SK-N-SH treated with all-trans-retinoic acid at 6 μM for 48 hours (cell line): ENCODE measurements at regions not wholly inside any gene's neighbourhood (a gene's known extent, or its start where the extent isn't known, plus 50 kb on each side); places are given as distances from the start of the nearest gene placed in this dataset.

Source experiments
- ATAC-seq: fragments of 200-7000 bp; cut with Tn5 transposase; 3 replicates; pipeline ENCODE4 v1.9.1; 2020; ENCODE audit warnings: mild to moderate bottlenecking, moderate library complexity
- ARNTL ChIP-seq: fragments of 450-650 bp; formaldehyde crosslinking; IDR thresholded peaks from 2 replicates; pipeline ENCODE4 v1.5.0; 2020; ENCODE audit warnings: low read depth, mild to moderate bottlenecking, moderate library complexity, borderline replicate concordance
- BACH2 ChIP-seq: fragments of 250-450 bp; sonication (Bioruptor Pico); IDR thresholded peaks from 2 replicates; pipeline ENCODE4 v1.9.0; 2021; ENCODE audit warnings: mild to moderate bottlenecking, borderline replicate concordance
- CSDC2 ChIP-seq: fragments of 250-450 bp; sonication (Bioruptor Pico); IDR thresholded peaks from 2 replicates; pipeline ENCODE4 v1.5.0; 2020; ENCODE audit warnings: mild to moderate bottlenecking, moderate library complexity
- CSRNP3 ChIP-seq: fragments of 250-450 bp; sonication (Bioruptor Pico); IDR thresholded peaks from 2 replicates; pipeline ENCODE4 v1.5.1; 2021; ENCODE audit warnings: mild to moderate bottlenecking, moderate library complexity
- ESRRG ChIP-seq: fragments of 250-450 bp; sonication (Bioruptor Pico); IDR thresholded peaks from 2 replicates; pipeline ENCODE4 v1.6.1; 2021; ENCODE audit warnings: mild to moderate bottlenecking
- ISL1 ChIP-seq: fragments of 250-450 bp; sonication (Bioruptor Pico); IDR thresholded peaks from 2 replicates; pipeline ENCODE4 v2.1.2; 2022; ENCODE audit warnings: mild to moderate bottlenecking, moderate library complexity
- OSR1 ChIP-seq: fragments of 250-450 bp; sonication (Bioruptor Pico); IDR thresholded peaks from 2 replicates; pipeline ENCODE4 v1.8.0; 2022; ENCODE audit warnings: moderate library complexity, mild to moderate bottlenecking, inconsistent platforms
- PPARA ChIP-seq: fragments of 250-450 bp; sonication (Bioruptor Pico); IDR thresholded peaks from 2 replicates; pipeline ENCODE4 v1.5.0; 2020; ENCODE audit warnings: mild to moderate bottlenecking, borderline replicate concordance
- RARB ChIP-seq: fragments of 250-450 bp; sonication (Bioruptor Pico); IDR thresholded peaks from 2 replicates; pipeline ENCODE4 v1.8.0; 2021; ENCODE audit warnings: mild to moderate bottlenecking, moderate library complexity
- SNAI2 ChIP-seq: fragments of 250-450 bp; sonication (Bioruptor Pico); IDR thresholded peaks from 2 replicates; pipeline ENCODE4 v1.5.0; 2020; ENCODE audit warnings: mild to moderate bottlenecking, moderate library complexity
- TCF4 ChIP-seq: fragments of 250-450 bp; sonication (Bioruptor Pico); IDR thresholded peaks from 2 replicates; pipeline ENCODE4 v1.8.0; 2021; ENCODE audit warnings: mild to moderate bottlenecking, moderate library complexity, borderline replicate concordance
- TSHZ2 ChIP-seq: fragments of 250-450 bp; sonication (Bioruptor Pico); IDR thresholded peaks from 2 replicates; pipeline ENCODE4 v1.5.0; 2020; ENCODE audit warnings: mild to moderate bottlenecking, moderate library complexity
- ZC3H10 ChIP-seq: fragments of 250-450 bp; sonication (Bioruptor Pico); IDR thresholded peaks from 2 replicates; pipeline ENCODE4 v1.5.1; 2021; ENCODE audit warnings: mild to moderate bottlenecking, moderate library complexity
- ZFP3 ChIP-seq: fragments of 250-450 bp; sonication (Bioruptor Pico); IDR thresholded peaks from 2 replicates; pipeline ENCODE4 v1.5.0; 2020; ENCODE audit warnings: mild to moderate bottlenecking, moderate library complexity
- ZFP30 ChIP-seq: fragments of 450-650 bp; formaldehyde crosslinking; IDR thresholded peaks from 2 replicates; pipeline ENCODE4 v1.5.0; 2022; ENCODE audit warnings: mild to moderate bottlenecking, moderate library complexity
- ZNF70 ChIP-seq: fragments of 450-650 bp; formaldehyde crosslinking; IDR thresholded peaks from 2 replicates; pipeline ENCODE4 v1.5.0; 2020; ENCODE audit warnings: mild to moderate bottlenecking, moderate library complexity
- TF ChIP-seq, protein P1 (sequence below): fragments of 250-450 bp; sonication (Bioruptor Pico); IDR thresholded peaks from 2 replicates; pipeline ENCODE4 v1.5.1; 2020; ENCODE audit warnings: low read depth, mild to moderate bottlenecking, moderate library complexity
- TF ChIP-seq, protein P2 (sequence below): fragments of 250-450 bp; sonication (Bioruptor Pico); IDR thresholded peaks from 2 replicates; pipeline ENCODE4 v1.8.0; 2021; ENCODE audit warnings: low read depth, mild to moderate bottlenecking, moderate library complexity, borderline replicate concordance
- TF ChIP-seq, protein P3 (sequence below): fragments of 250-450 bp; sonication (Bioruptor Pico); IDR thresholded peaks from 2 replicates; pipeline ENCODE4 v1.8.0; 2020; ENCODE audit warnings: mild to moderate bottlenecking, moderate library complexity, borderline replicate concordance

GRCh38 chr6:68040312-68040778, 594.7 kb upstream of the ADGRB3 start:
- TF ChIP-seq BACH2: no peak
- no peak for TF ChIP-seq RARB (CRISPR knock-in tag)
- TF ChIP-seq, protein P1, sequence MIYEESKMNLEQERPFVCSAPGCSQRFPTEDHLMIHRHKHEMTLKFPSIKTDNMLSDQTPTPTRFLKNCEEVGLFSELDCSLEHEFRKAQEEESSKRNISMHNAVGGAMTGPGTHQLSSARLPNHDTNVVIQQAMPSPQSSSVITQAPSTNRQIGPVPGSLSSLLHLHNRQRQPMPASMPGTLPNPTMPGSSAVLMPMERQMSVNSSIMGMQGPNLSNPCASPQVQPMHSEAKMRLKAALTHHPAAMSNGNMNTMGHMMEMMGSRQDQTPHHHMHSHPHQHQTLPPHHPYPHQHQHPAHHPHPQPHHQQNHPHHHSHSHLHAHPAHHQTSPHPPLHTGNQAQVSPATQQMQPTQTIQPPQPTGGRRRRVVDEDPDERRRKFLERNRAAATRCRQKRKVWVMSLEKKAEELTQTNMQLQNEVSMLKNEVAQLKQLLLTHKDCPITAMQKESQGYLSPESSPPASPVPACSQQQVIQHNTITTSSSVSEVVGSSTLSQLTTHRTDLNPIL (CRISPR knock-in tag): no peak
- TF ChIP-seq, protein P2, sequence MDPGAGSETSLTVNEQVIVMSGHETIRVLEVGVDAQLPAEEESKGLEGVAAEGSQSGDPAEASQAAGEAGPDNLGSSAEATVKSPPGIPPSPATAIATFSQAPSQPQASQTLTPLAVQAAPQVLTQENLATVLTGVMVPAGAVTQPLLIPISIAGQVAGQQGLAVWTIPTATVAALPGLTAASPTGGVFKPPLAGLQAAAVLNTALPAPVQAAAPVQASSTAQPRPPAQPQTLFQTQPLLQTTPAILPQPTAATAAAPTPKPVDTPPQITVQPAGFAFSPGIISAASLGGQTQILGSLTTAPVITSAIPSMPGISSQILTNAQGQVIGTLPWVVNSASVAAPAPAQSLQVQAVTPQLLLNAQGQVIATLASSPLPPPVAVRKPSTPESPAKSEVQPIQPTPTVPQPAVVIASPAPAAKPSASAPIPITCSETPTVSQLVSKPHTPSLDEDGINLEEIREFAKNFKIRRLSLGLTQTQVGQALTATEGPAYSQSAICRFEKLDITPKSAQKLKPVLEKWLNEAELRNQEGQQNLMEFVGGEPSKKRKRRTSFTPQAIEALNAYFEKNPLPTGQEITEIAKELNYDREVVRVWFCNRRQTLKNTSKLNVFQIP (CRISPR knock-in tag): no peak
- no peak for TF ChIP-seq SNAI2 (CRISPR knock-in tag)
- no peak for TF ChIP-seq ZFP30 (CRISPR knock-in tag)
- TF ChIP-seq CSDC2 (CRISPR knock-in tag): no peak
- TF ChIP-seq ISL1 (CRISPR knock-in tag): no peak
- no peak for TF ChIP-seq TSHZ2 (CRISPR knock-in tag)
- no peak for TF ChIP-seq ZC3H10 (CRISPR knock-in tag)
- TF ChIP-seq PPARA (CRISPR knock-in tag): no peak
- TF ChIP-seq ZFP3 (CRISPR knock-in tag): no peak
- TF ChIP-seq ARNTL: no peak

DNA sequence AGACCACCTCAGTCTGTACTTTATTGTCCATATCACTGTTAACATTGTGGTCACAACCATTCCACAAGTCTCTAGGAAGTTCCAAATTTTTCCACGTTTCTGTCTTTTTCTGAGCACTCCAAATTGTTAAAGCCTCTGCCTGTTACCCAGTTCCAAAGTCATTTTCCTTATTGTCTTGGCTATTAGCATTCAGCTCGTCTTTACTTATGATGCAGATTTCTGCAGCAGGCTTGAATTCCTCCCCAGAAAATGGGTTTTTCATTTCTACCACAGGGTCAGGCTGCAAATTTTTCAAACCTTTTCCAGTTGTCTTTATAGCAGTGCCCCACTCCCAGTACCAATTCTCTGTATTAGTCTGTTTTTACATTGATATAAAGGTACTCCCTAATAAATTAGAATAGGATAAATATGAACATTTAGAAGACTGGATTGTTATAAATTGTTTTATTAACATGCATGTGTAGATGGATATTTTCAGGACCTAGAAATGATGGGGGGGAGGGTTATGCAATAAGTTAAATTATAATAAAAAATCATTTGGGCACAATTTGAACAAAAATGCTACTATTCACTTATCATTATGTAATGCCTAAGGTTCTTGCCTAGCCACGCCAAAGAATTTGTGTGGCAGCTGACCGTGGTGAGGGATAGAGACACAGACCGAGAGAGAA, 595.3 kb upstream of the ADGRB3 start:
- ATAC-seq: no peak
- TF ChIP-seq, protein P2 (CRISPR knock-in tag): no peak
- TF ChIP-seq, protein P3, sequence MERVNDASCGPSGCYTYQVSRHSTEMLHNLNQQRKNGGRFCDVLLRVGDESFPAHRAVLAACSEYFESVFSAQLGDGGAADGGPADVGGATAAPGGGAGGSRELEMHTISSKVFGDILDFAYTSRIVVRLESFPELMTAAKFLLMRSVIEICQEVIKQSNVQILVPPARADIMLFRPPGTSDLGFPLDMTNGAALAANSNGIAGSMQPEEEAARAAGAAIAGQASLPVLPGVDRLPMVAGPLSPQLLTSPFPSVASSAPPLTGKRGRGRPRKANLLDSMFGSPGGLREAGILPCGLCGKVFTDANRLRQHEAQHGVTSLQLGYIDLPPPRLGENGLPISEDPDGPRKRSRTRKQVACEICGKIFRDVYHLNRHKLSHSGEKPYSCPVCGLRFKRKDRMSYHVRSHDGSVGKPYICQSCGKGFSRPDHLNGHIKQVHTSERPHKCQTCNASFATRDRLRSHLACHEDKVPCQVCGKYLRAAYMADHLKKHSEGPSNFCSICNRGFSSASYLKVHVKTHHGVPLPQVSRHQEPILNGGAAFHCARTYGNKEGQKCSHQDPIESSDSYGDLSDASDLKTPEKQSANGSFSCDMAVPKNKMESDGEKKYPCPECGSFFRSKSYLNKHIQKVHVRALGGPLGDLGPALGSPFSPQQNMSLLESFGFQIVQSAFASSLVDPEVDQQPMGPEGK (CRISPR knock-in tag): no peak
- TF ChIP-seq SNAI2 (CRISPR knock-in tag): no peak
- TF ChIP-seq ARNTL: no peak
- TF ChIP-seq TSHZ2 (CRISPR knock-in tag): no peak
- TF ChIP-seq OSR1 (CRISPR knock-in tag): no peak
- TF ChIP-seq ZFP30 (CRISPR knock-in tag): no peak
- TF ChIP-seq ZC3H10 (CRISPR knock-in tag): no peak
- TF ChIP-seq ZFP3 (CRISPR knock-in tag): no peak
- TF ChIP-seq ESRRG (CRISPR knock-in tag): no peak
- no peak for TF ChIP-seq PPARA (CRISPR knock-in tag)
- TF ChIP-seq TCF4 (CRISPR knock-in tag): no peak
- TF ChIP-seq BACH2: no peak
- no peak for TF ChIP-seq CSDC2 (CRISPR knock-in tag)
- no peak for TF ChIP-seq CSRNP3 (CRISPR knock-in tag)
- no peak for TF ChIP-seq ZNF70 (CRISPR knock-in tag)

More at GRCh38 chr6:68040312-68040778, 594.7 kb upstream of the ADGRB3 start:
- no peak for ATAC-seq
